Tibial nerve (tissue), 4 donors: ENCODE measurements at regions not wholly inside any gene's neighbourhood (a gene's known extent, or its start where the extent isn't known, plus 50 kb on each side); places are given as distances from the start of the nearest gene placed in this dataset.
"Not testable (repeated sequence)": the region's sequence is repeated elsewhere in the genome, so short reads cannot be mapped to it uniquely, and the experiment has no call there.

Experiments used
- DNase-seq, 2 donors: peaks; one replicate each; pipeline ENCODE4 v3.0.0-alpha.2; 2019; ENCODE audit warnings: low spot score in 2 of 2
- H3K27ac ChIP-seq, 4 donors: fragments of 200-600 bp; sonication (generic) in 3 of 4; one replicate each; pipeline ENCODE4 v1.5.1; 2017 to 2019; ENCODE audit warnings: mild to moderate bottlenecking in 1 of 4
- H3K27me3 ChIP-seq, 2 donors: fragments of 200-600 bp; sonication (generic) in 1 of 2; one replicate each; pipeline versions ENCODE4 v1.5.1 to v1.6.0; 2017 to 2019
- H3K36me3 ChIP-seq, 3 donors: fragments of 200-600 bp; sonication (generic); one replicate each; pipeline ENCODE4 v1.5.1; 2018 to 2019
- H3K4me1 ChIP-seq, 4 donors: fragments of 200-600 bp; sonication (generic) in 3 of 4; one replicate each; pipeline ENCODE4 v1.5.1; 2017 to 2019
- H3K4me3 ChIP-seq, 4 donors: fragments of 200-600 bp; sonication (generic) in 3 of 4; one replicate each; pipeline ENCODE4 v1.5.1; 2017 to 2019; ENCODE audit warnings: mild to moderate bottlenecking in 1 of 4, moderate library complexity in 1 of 4
- H3K9me3 ChIP-seq, 4 donors: fragments of 200-600 bp; sonication (generic) in 3 of 4; one replicate each; pipeline ENCODE4 v1.5.1; 2017 to 2019
- CTCF ChIP-seq, 5 experiments: fragments of 200-600 bp in 3 of 5; fragments of 450-650 bp in 2 of 5; sonication (generic) in 3 of 5; IDR thresholded peaks; one replicate each; pipeline ENCODE4 v1.5.1; 2016 to 2019; ENCODE audit warnings: antibody characterized with exemption in 5 of 5, mild to moderate bottlenecking in 3 of 5, moderate library complexity in 2 of 5
- EP300 ChIP-seq, 2 donors: sonication (generic); formaldehyde crosslinking; IDR thresholded peaks; one replicate each; pipeline ENCODE4 v1.6.1; 2017; ENCODE audit warnings: antibody characterized with exemption in 2 of 2, mild to moderate bottlenecking in 1 of 2
- POLR2A ChIP-seq, 2 donors: fragments of 450-650 bp; IDR thresholded peaks; one replicate each; pipeline ENCODE4 v1.6.1; 2017; ENCODE audit warnings: antibody characterized with exemption in 2 of 2, mild to moderate bottlenecking in 2 of 2, moderate library complexity in 2 of 2
- WGBS, 2 donors: methylation state at CpG; one replicate each; pipeline ENCODE4 v1.1.5; 2018; 5-methylcytosine and 5-hydroxymethylcytosine counted together

GRCh38 chr12:114164351-114164750, 198.2 kb upstream of the RBM19 start:
- H3K27ac ChIP-seq: no peak overlapping the region
- no peaks in the 10 kb centered on the region for H3K4me1 ChIP-seq
- WGBS, 2 donors: 81 to 92% methylated on average over 4 of the region's 4 CpGs
- no peaks in the 10 kb centered on the region for H3K36me3 ChIP-seq
- no peak overlapping the region for H3K4me3 ChIP-seq
- TF ChIP-seq EP300 (IDR thresholded peaks at IDR 0.05): no peak
- TF ChIP-seq POLR2A (IDR thresholded peaks at IDR 0.05): no peak
- TF ChIP-seq CTCF (IDR thresholded peaks at IDR 0.05): no peak
- no peaks in the 10 kb centered on the region for H3K9me3 ChIP-seq
- H3K27me3 ChIP-seq: no peaks in the 10 kb centered on the region
- no peak for DNase-seq

- WGBS, 2 donors: 58 to 66% methylated on average over 4 of the region's 4 CpGs
- TF ChIP-seq CTCF (IDR thresholded peaks at IDR 0.05) (no peak), EP300 (IDR thresholded peaks at IDR 0.05) (no peak), POLR2A (IDR thresholded peaks at IDR 0.05) (no peak)
Measured at GRCh38 chr12:114163771-114164170, 197.6 kb upstream of the RBM19 start.

GRCh38 chr12:114160445-114160844, 194.3 kb upstream of the RBM19 start:
- Histone ChIP-seq H3K27me3 (no peaks in the 10 kb centered on the region), H3K9me3 (no peaks in the 10 kb centered on the region), H3K36me3 (no peaks in the 10 kb centered on the region), H3K27ac (no peak overlapping the region), H3K4me1 (no peaks in the 10 kb centered on the region), H3K4me3 (no peak overlapping the region)
- no peak for DNase-seq
- 69 to 77% methylated on average over 3 of the region's 3 CpGs for WGBS, 2 donors
- no peak for TF ChIP-seq CTCF (IDR thresholded peaks at IDR 0.05)

More at GRCh38 chr12:114163771-114164170, 197.6 kb upstream of the RBM19 start:
- no peaks in the 10 kb centered on the region for H3K4me1 ChIP-seq
- H3K4me3 ChIP-seq: no peak overlapping the region
- H3K36me3 ChIP-seq: no peaks in the 10 kb centered on the region
- DNase-seq: no peak
- no peak overlapping the region for H3K27ac ChIP-seq
- no peaks in the 10 kb centered on the region for H3K9me3 ChIP-seq
- H3K27me3 ChIP-seq: no peaks in the 10 kb centered on the region

- Histone ChIP-seq H3K36me3 (no peaks in the 10 kb centered on the region), H3K27me3 (no peaks in the 10 kb centered on the region), H3K4me3 (no peak overlapping the region), H3K27ac (no peak overlapping the region), H3K4me1 (no peaks in the 10 kb centered on the region), H3K9me3 (peaks cover 0 to 8% (median 0%) of the 10 kb centered on the region in 4 donors)
- TF ChIP-seq EP300 (IDR thresholded peaks at IDR 0.05): no peak
- no peak for TF ChIP-seq CTCF (IDR thresholded peaks at IDR 0.05)
- TF ChIP-seq POLR2A (IDR thresholded peaks at IDR 0.05): no peak
- DNase-seq: no peak
- 74 to 77% methylated on average over 4 of the region's 4 CpGs for WGBS, 2 donors
Measured at GRCh38 chr12:114152890-114153289, 186.8 kb upstream of the RBM19 start.

GRCh38 chr12:114152066-114152465, 185.9 kb upstream of the RBM19 start:
- H3K4me3 ChIP-seq: no peak overlapping the region
- no peak overlapping the region for H3K27ac ChIP-seq
- no peaks in the 10 kb centered on the region for H3K27me3 ChIP-seq
- peaks cover 0 to 8% (median 0%) of the 10 kb centered on the region in 4 donors for H3K9me3 ChIP-seq
- no peaks in the 10 kb centered on the region for H3K4me1 ChIP-seq
- TF ChIP-seq EP300 (IDR thresholded peaks at IDR 0.05): no peak
- TF ChIP-seq POLR2A (IDR thresholded peaks at IDR 0.05): no peak
- no peak for TF ChIP-seq CTCF (IDR thresholded peaks at IDR 0.05)
- DNase-seq: no peak
- no peaks in the 10 kb centered on the region for H3K36me3 ChIP-seq
- WGBS, 2 donors: 20 to 44% methylated on average over 1 of the region's 1 CpG

GRCh38 chr12:114150584-114150983, 184.5 kb upstream of the RBM19 start:
- peaks cover 0 to 14% (median 0%) of the 10 kb centered on the region in 4 donors for H3K9me3 ChIP-seq
- not testable (repeated sequence) for H3K4me1 ChIP-seq, H3K36me3 ChIP-seq, H3K27ac ChIP-seq, H3K4me3 ChIP-seq, H3K27me3 ChIP-seq, DNase-seq
